Caco-2 (cell line): ENCODE measurements at regions not wholly inside any gene's neighbourhood (a gene's known extent, or its start where the extent isn't known, plus 50 kb on each side); places are given as distances from the start of the nearest gene placed in this dataset.

ENCODE experiments used
- BruUV-seq: library from RNA; stranded (reverse); fragments of 400-500 nt; replicated peaks from 2 replicates; lab custom pipeline; 2021; lab: Mats Ljungman, UMichigan
- CTCF ChIA-PET: fragments of 300-600 bp; sonication (Branson Sonifier 250); formaldehyde crosslinking; loops from one replicate; lab custom pipeline; 2022; ENCODE audit warnings: antibody characterized with exemption; lab: Charles Lee
- POLR2A ChIA-PET: fragments of 300-600 bp; sonication (Branson Sonifier 250); formaldehyde crosslinking; loops from one replicate; lab custom pipeline; 2022; ENCODE audit warnings: antibody characterized with exemption; lab: Charles Lee
- DNase-seq, 2 experiments: peaks; one replicate each; pipeline versions ENCODE4 v3.0.0 to v3.0.0-alpha.2; 2020 to 2022
- H3K27me3 ChIP-seq: replicated peaks from 2 replicates; pipeline ENCODE4 v1.6.0; 2011; ENCODE audit warnings: low read length; ENCODE audit not compliant: control insufficient read depth, insufficient read depth
- H3K36me3 ChIP-seq: 2 replicates; pipeline ENCODE4 v1.5.1; 2011; ENCODE audit warnings: low read length; ENCODE audit not compliant: control insufficient read depth, insufficient read depth
- H3K4me1 ChIP-seq: fragments of 250-450 bp; sonication (Bioruptor Pico); 2 replicates; pipeline ENCODE4 v1.5.1; 2020; ENCODE audit warnings: mild to moderate bottlenecking
- H3K4me3 ChIP-seq: 2 replicates; pipeline ENCODE4 v1.5.1; 2011; ENCODE audit warnings: low read depth, mild to moderate bottlenecking, control low read depth, low read length
- H3K9me3 ChIP-seq: fragments of 250-450 bp; sonication (Bioruptor Pico); 2 replicates; pipeline ENCODE4 v1.5.1; 2020; ENCODE audit warnings: mild to moderate bottlenecking, moderate library complexity
- H3K27ac Mint-ChIP-seq: one replicate; pipeline ENCODE4 v1.8.0; 2022; ENCODE audit warnings: mixed read lengths; ENCODE audit not compliant: unreplicated experiment
- H3K27me3 Mint-ChIP-seq: one replicate; pipeline ENCODE4 v1.8.0; 2022; ENCODE audit warnings: mixed read lengths; ENCODE audit not compliant: insufficient read depth, unreplicated experiment
- H3K36me3 Mint-ChIP-seq: one replicate; pipeline ENCODE4 v1.8.0; 2022; ENCODE audit warnings: mild to moderate bottlenecking, mixed read lengths; ENCODE audit not compliant: insufficient read depth, unreplicated experiment
- H3K4me1 Mint-ChIP-seq: one replicate; pipeline ENCODE4 v1.8.0; 2022; ENCODE audit warnings: low read depth, mixed read lengths; ENCODE audit not compliant: unreplicated experiment
- H3K4me3 Mint-ChIP-seq: one replicate; pipeline ENCODE4 v1.8.0; 2022; ENCODE audit warnings: mild to moderate bottlenecking, moderate library complexity, mixed read lengths; ENCODE audit not compliant: unreplicated experiment
- H3K9me3 Mint-ChIP-seq: one replicate; pipeline ENCODE4 v1.8.0; 2022; ENCODE audit warnings: mixed read lengths; ENCODE audit not compliant: unreplicated experiment
- CTCF ChIP-seq, 2 experiments: fragments of 200-600 bp in 1 of 2; IDR thresholded peaks; 1 replicate in 1 of 2; 2 replicates in 1 of 2; pipeline versions ENCODE4 v1.5.1 to v1.8.0; 2011 to 2022; ENCODE audit warnings: antibody characterized with exemption in 1 of 2, control low read depth in 1 of 2, inconsistent platforms in 1 of 2, low read depth in 1 of 2, low read length in 1 of 2, mild to moderate bottlenecking in 1 of 2, moderate library complexity in 1 of 2; ENCODE audit not compliant: insufficient read depth in 1 of 2, severe bottlenecking in 1 of 2, unreplicated experiment in 1 of 2
- intact Hi-C: fragments of 100-400 bp; cut with micrococcal nuclease; formaldehyde crosslinking; loops from one replicate; pipeline ENCODE4 v1.10.0; 2022; ENCODE audit not compliant: unreplicated experiment

DNA sequence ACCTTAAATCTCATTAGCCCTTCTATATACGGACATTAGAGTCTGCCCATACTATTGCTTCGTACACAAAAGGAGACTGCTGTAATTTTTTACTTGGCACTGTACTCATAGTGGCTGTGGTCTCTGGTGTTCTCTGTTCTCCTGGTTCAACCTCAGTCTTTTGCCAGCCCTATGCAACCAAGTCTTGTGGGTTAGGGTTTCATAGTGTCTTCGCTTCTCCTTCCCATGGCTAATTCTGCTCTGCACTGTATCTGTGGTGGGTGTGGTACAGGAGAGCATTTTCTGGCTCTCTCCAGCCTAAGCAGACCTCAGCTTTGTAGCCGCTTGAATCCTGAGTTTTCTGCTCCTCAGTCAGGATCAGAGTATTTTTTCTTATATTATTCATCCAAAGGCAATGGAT is 981.2 kb downstream of the SQOR start:
- Histone ChIP-seq H3K27me3 (no peaks in the 10 kb centered on the region), H3K4me3 (no peak overlapping the region), H3K9me3 (no peaks in the 10 kb centered on the region), H3K36me3 (no peaks in the 10 kb centered on the region), H3K4me1 (no peaks in the 10 kb centered on the region)
- intact Hi-C loops, result no loop called here
- Mint-ChIP-seq H3K27ac (no peak overlapping the region), H3K4me1 (no peaks in the 10 kb centered on the region), H3K4me3 (no peak overlapping the region), H3K9me3 (no peaks in the 10 kb centered on the region), H3K36me3 (no peaks in the 10 kb centered on the region), H3K27me3 (no peaks in the 10 kb centered on the region)
- ChIA-PET CTCF (no interaction called here), POLR2A (no interaction called here)
- no peak for TF ChIP-seq CTCF (IDR thresholded peaks at IDR 0.05; ENCODE audit: insufficient read depth in 1 of 2, low read depth in 1 of 2, low read length in 1 of 2, severe bottlenecking in 1 of 2, unreplicated experiment in 1 of 2)
- BruUV-seq, result no TSS peak
- no peak for DNase-seq

DNA sequence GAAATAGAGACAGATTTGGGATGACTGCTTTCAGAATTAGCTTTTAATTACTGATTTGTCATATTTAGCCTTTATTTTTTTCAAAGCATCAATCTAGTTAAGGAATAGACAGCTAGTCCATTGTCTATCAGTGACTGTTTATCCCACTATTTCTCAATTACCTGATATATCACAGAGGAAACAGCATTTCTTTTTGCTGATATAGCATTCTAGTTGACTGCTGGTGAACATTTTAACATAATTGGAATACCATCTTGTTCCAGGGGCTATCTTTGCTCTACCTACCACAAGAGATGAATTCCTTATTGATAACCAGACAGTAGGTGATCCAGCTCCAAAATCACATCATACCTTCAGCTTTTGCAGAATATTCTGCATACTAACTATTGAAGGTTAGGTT is 982.7 kb downstream of the SQOR start:
- TF ChIP-seq CTCF (IDR thresholded peaks at IDR 0.05; ENCODE audit: insufficient read depth in 1 of 2, low read depth in 1 of 2, low read length in 1 of 2, severe bottlenecking in 1 of 2, unreplicated experiment in 1 of 2), result no peak
- H3K4me3 ChIP-seq, result no peak overlapping the region
- intact Hi-C loops, result no loop called here
- H3K9me3 ChIP-seq, result no peaks in the 10 kb centered on the region
- H3K36me3 ChIP-seq, result no peaks in the 10 kb centered on the region
- no peaks in the 10 kb centered on the region for H3K4me1 ChIP-seq
- Mint-ChIP-seq H3K27ac (no peak overlapping the region), H3K36me3 (no peaks in the 10 kb centered on the region), H3K4me3 (no peak overlapping the region), H3K9me3 (no peaks in the 10 kb centered on the region), H3K27me3 (no peaks in the 10 kb centered on the region), H3K4me1 (no peaks in the 10 kb centered on the region)
- H3K27me3 ChIP-seq, result no peaks in the 10 kb centered on the region
- BruUV-seq, result no TSS peak
- DNase-seq, result no peak
- CTCF ChIA-PET, result no interaction called here
- POLR2A ChIA-PET, result no interaction called here

DNA sequence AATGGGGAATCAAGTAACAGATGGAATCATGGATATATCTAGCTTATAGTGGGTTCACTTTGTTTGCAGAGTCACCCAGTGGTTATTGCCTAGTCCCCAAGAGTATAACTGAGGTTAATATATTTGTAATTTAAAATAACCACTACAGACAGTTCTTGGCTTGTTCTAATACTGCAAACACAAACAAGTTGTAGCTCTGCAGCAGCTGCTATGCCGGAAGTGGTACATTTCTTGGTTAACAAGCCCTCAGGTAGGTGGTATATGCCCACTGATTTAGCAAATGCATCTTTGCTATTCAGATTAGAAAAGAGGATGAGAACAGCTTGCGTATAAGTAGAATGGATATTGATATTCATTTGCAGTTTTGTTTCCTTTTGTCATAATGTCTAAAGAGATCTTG is 984.2 kb downstream of the SQOR start:
- intact Hi-C loops, result no loop called here
- H3K4me1 Mint-ChIP-seq, result no peaks in the 10 kb centered on the region
- TF ChIP-seq CTCF (IDR thresholded peaks at IDR 0.05; ENCODE audit: insufficient read depth in 1 of 2, low read depth in 1 of 2, low read length in 1 of 2, severe bottlenecking in 1 of 2, unreplicated experiment in 1 of 2), result no peak
- no peaks in the 10 kb centered on the region for H3K27me3 ChIP-seq
- no peaks in the 10 kb centered on the region for H3K4me1 ChIP-seq
- H3K36me3 Mint-ChIP-seq, result no peaks in the 10 kb centered on the region
- BruUV-seq, result no TSS peak
- H3K36me3 ChIP-seq, result no peaks in the 10 kb centered on the region
- H3K9me3 Mint-ChIP-seq, result no peaks in the 10 kb centered on the region
- CTCF ChIA-PET, result no interaction called here
- no peak overlapping the region for H3K27ac Mint-ChIP-seq
- DNase-seq, result no peak
- no peak overlapping the region for H3K4me3 Mint-ChIP-seq
- no peak overlapping the region for H3K4me3 ChIP-seq
- no peaks in the 10 kb centered on the region for H3K9me3 ChIP-seq
- POLR2A ChIA-PET, result no interaction called here
- H3K27me3 Mint-ChIP-seq, result no peaks in the 10 kb centered on the region
